H9 (cell line): ENCODE measurements at regions not wholly inside any gene's neighbourhood (a gene's known extent, or its start where the extent isn't known, plus 50 kb on each side); places are given as distances from the start of the nearest gene placed in this dataset.

Experiments
- DNase-seq: peaks from one replicate; pipeline ENCODE4 v3.0.0-alpha.2; 2017
- H2AFZ ChIP-seq: one replicate; pipeline ENCODE4 v1.6.1; 2013; ENCODE audit warnings: mild to moderate bottlenecking, low read length, control low read depth, moderate library complexity
- H2AK5ac ChIP-seq: 2 replicates; pipeline ENCODE4 v1.6.1; 2013; ENCODE audit warnings: low read length, control low read depth, mixed read lengths; ENCODE audit not compliant: insufficient read length
- H2BK120ac ChIP-seq: one replicate; pipeline ENCODE4 v1.6.1; 2013; ENCODE audit warnings: low read depth, mild to moderate bottlenecking, low read length, control low read depth, inconsistent platforms; ENCODE audit not compliant: poor library complexity, severe bottlenecking
- H2BK12ac ChIP-seq: 2 replicates; pipeline ENCODE4 v1.6.1; 2013; ENCODE audit warnings: low read length, control low read depth, mixed read lengths, low read depth; ENCODE audit not compliant: insufficient read length
- H2BK15ac ChIP-seq: 2 replicates; pipeline ENCODE4 v1.6.1; 2013; ENCODE audit warnings: low read depth, low read length, control low read depth
- H2BK20ac ChIP-seq: one replicate; pipeline ENCODE4 v1.6.1; 2013; ENCODE audit warnings: low read depth, mild to moderate bottlenecking, low read length, control low read depth, inconsistent platforms; ENCODE audit not compliant: poor library complexity, severe bottlenecking
- H2BK5ac ChIP-seq: 2 replicates; pipeline ENCODE4 v1.6.1; 2013; ENCODE audit warnings: low read length, control low read depth, mixed read lengths; ENCODE audit not compliant: insufficient read length
- H3K14ac ChIP-seq: 2 replicates; pipeline ENCODE4 v1.6.1; 2013; ENCODE audit warnings: low read length, control low read depth; ENCODE audit not compliant: insufficient read depth
- H3K18ac ChIP-seq: 2 replicates; pipeline ENCODE4 v1.6.1; 2013; ENCODE audit warnings: low read depth, mild to moderate bottlenecking, mixed read lengths, low read length, control low read depth; ENCODE audit not compliant: insufficient read length
- H3K23ac ChIP-seq: 2 replicates; pipeline ENCODE4 v1.6.1; 2013; ENCODE audit warnings: low read length, control low read depth, mixed read lengths, low read depth; ENCODE audit not compliant: insufficient read length
- H3K23me2 ChIP-seq: 2 replicates; pipeline ENCODE4 v1.6.1; 2013; ENCODE audit warnings: low read depth, mild to moderate bottlenecking, mixed read lengths, low read length, control low read depth; ENCODE audit not compliant: insufficient read length, poor library complexity, severe bottlenecking
- H3K27ac ChIP-seq: 2 replicates; pipeline ENCODE4 v1.5.1; 2013; ENCODE audit warnings: low read length, control low read depth, mixed read lengths, low read depth; ENCODE audit not compliant: insufficient read length
- H3K27me3 ChIP-seq: 2 replicates; pipeline ENCODE4 v1.6.1; 2013; ENCODE audit warnings: low read length, control low read depth, inconsistent platforms; ENCODE audit not compliant: insufficient read depth
- H3K4ac ChIP-seq: 2 replicates; pipeline ENCODE4 v1.6.1; 2013; ENCODE audit warnings: low read depth, mild to moderate bottlenecking, control low read depth, inconsistent platforms, low read length, moderate library complexity
- H3K4me1 ChIP-seq: 2 replicates; pipeline ENCODE4 v1.6.1; 2013; ENCODE audit warnings: low read length, control low read depth, inconsistent platforms; ENCODE audit not compliant: insufficient read depth
- H3K4me2 ChIP-seq: 2 replicates; pipeline ENCODE4 v1.6.1; 2013; ENCODE audit warnings: low read length, control low read depth, mixed read lengths; ENCODE audit not compliant: insufficient read length, insufficient read depth
- H3K56ac ChIP-seq: 2 replicates; pipeline ENCODE4 v1.6.1; 2013; ENCODE audit warnings: low read depth, mild to moderate bottlenecking, mixed read lengths, low read length, control low read depth; ENCODE audit not compliant: insufficient read length
- H3K79me1 ChIP-seq: 2 replicates; pipeline ENCODE4 v1.6.1; 2013; ENCODE audit warnings: low read depth, mild to moderate bottlenecking, moderate library complexity, low read length, control low read depth, inconsistent platforms; ENCODE audit not compliant: insufficient read depth, poor library complexity, severe bottlenecking
- H3K79me2 ChIP-seq: 2 replicates; pipeline ENCODE4 v1.6.1; 2013; ENCODE audit warnings: low read length, control low read depth, inconsistent platforms; ENCODE audit not compliant: insufficient read depth
- H3K9ac ChIP-seq: 2 replicates; pipeline ENCODE4 v1.6.1; 2013; ENCODE audit warnings: low read length, control low read depth, mixed read lengths; ENCODE audit not compliant: insufficient read length; ENCODE audit errors: extremely low read depth
- H3K9me3 ChIP-seq: one replicate; pipeline ENCODE4 v1.6.1; 2013; ENCODE audit warnings: low read depth, low read length, inconsistent platforms; ENCODE audit not compliant: control insufficient read depth
- H3T11ph ChIP-seq: one replicate; pipeline ENCODE4 v1.6.1; 2013; ENCODE audit warnings: mild to moderate bottlenecking, low read length, control low read depth, inconsistent platforms
- H4K20me1 ChIP-seq: one replicate; pipeline ENCODE4 v1.6.1; 2013; ENCODE audit not compliant: control insufficient read depth, insufficient read length, insufficient read depth
- H4K5ac ChIP-seq: 2 replicates; pipeline ENCODE4 v1.6.1; 2013; ENCODE audit warnings: low read depth, mild to moderate bottlenecking, mixed read lengths, low read length, control low read depth; ENCODE audit not compliant: insufficient read length
- H4K8ac ChIP-seq: replicated peaks from 2 replicates; pipeline ENCODE4 v1.6.1; 2013; ENCODE audit warnings: low read length, control low read depth, mixed read lengths, low read depth; ENCODE audit not compliant: insufficient read length
- H4K91ac ChIP-seq: 2 replicates; pipeline ENCODE4 v1.6.1; 2013; ENCODE audit warnings: low read depth, mild to moderate bottlenecking, moderate library complexity, mixed read lengths, low read length, control low read depth; ENCODE audit not compliant: insufficient read length
- H3K27ac Mint-ChIP-seq, 3 experiments: 2 replicates in 2 of 3; 3 replicates in 1 of 3; pipeline ENCODE4 v1.8.0; 2020 to 2021; ENCODE audit warnings: mixed read lengths in 3 of 3, mild to moderate bottlenecking in 1 of 3, moderate library complexity in 1 of 3
- H3K27me3 Mint-ChIP-seq: 2 replicates; pipeline ENCODE4 v1.8.0; 2021; ENCODE audit warnings: low read depth, mild to moderate bottlenecking, moderate library complexity, mixed read lengths
- H3K36me3 Mint-ChIP-seq, 3 experiments: 2 replicates in 2 of 3; 3 replicates in 1 of 3; pipeline ENCODE4 v1.8.0; 2020 to 2021; ENCODE audit warnings: low read depth in 3 of 3, mixed read lengths in 3 of 3; ENCODE audit not compliant: insufficient read depth in 1 of 3
- H3K4me1 Mint-ChIP-seq, 2 experiments: 2 replicates each; pipeline ENCODE4 v1.8.0; 2020; ENCODE audit warnings: mixed read lengths in 2 of 2
- H3K4me3 Mint-ChIP-seq, 2 experiments: 2 replicates in 1 of 2; 3 replicates in 1 of 2; pipeline ENCODE4 v1.8.0; 2020 to 2021; ENCODE audit warnings: mild to moderate bottlenecking in 2 of 2, mixed read lengths in 2 of 2, moderate library complexity in 1 of 2
- H3K9me3 Mint-ChIP-seq, 2 experiments: 2 replicates in 1 of 2; 3 replicates in 1 of 2; pipeline ENCODE4 v1.8.0; 2020; ENCODE audit warnings: mild to moderate bottlenecking in 2 of 2, mixed read lengths in 2 of 2, moderate library complexity in 1 of 2
- WGBS: extraction: QIAGEN DNeasy Blood & Tissue Kit; methylation state at CpG from one replicate; pipeline ENCODE4 v1.1.7; 2013; ENCODE audit warnings: missing lambda C conversion rate, low lambda C conversion rate, mixed read lengths; ENCODE audit not compliant: insufficient read length; ENCODE audit errors: extremely low coverage; 5-methylcytosine and 5-hydroxymethylcytosine counted together
- TF ChIP-seq, protein P1 (sequence below): fragments of 200-600 bp; sonication (generic); conservative IDR thresholded peaks from 3 replicates; pipeline ENCODE4 v1.8.0; 2021; ENCODE audit warnings: antibody characterized with exemption, mild to moderate bottlenecking

DNA sequence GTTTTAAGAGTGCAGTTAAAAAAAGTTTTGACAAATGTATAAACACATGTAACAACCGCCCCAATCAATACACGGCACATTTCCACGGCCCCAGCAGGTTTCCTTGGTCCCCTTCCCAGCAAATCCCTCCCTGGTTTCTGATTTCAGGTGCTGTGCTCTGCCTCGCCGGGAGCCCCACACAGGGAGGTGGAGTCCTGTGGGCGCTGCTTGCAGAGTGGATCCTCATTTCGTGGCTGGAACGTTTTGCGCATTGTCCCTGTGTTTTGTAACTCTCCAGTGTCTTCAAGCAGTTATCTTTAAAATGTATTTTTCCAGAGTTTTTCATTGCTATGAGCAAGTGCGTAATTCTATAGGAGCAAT, 124.8 kb downstream of the GALR1 start:
- Histone ChIP-seq H4K5ac (no peak overlapping the region), H3K23ac (no peak overlapping the region), H3K18ac (no peak overlapping the region), H3K9me3 (peaks cover 9% of the 10 kb centered on the region), H3K23me2 (no peaks in the 10 kb centered on the region), H2BK20ac (no peak overlapping the region), H2AFZ (no peak overlapping the region), H2BK120ac (no peak overlapping the region), H3K79me2 (no peaks in the 10 kb centered on the region), H2BK5ac (no peak overlapping the region), H2AK5ac (no peak overlapping the region), H3K4me2 (no peak overlapping the region), H2BK12ac (no peak overlapping the region), H2BK15ac (no peak overlapping the region), H3K79me1 (no peaks in the 10 kb centered on the region), H3K9ac (no peak overlapping the region), H4K8ac (no peak overlapping the region), H4K91ac (no peak overlapping the region), H4K20me1 (no peaks in the 10 kb centered on the region), H3K14ac (no peak overlapping the region), H3K27me3 (no peaks in the 10 kb centered on the region), H3T11ph (no peak overlapping the region), H3K4ac (no peak overlapping the region), H3K27ac (no peak overlapping the region), H3K56ac (no peak overlapping the region), H3K4me1 (peaks cover 3% of the 10 kb centered on the region; the same call in 1 of the 2 replicates)
- H3K4me1 Mint-ChIP-seq: peaks cover 12% of the 10 kb centered on the region in 2 experiments
- H3K27ac Mint-ChIP-seq: 0 out of 7 replicates have a peak overlapping the region, but pooled peaks of 1 of the 3 experiments have one; percentile 8
- WGBS: no CpG with 5 or more reads among the region's 10 CpGs
- TF ChIP-seq, protein P1, sequence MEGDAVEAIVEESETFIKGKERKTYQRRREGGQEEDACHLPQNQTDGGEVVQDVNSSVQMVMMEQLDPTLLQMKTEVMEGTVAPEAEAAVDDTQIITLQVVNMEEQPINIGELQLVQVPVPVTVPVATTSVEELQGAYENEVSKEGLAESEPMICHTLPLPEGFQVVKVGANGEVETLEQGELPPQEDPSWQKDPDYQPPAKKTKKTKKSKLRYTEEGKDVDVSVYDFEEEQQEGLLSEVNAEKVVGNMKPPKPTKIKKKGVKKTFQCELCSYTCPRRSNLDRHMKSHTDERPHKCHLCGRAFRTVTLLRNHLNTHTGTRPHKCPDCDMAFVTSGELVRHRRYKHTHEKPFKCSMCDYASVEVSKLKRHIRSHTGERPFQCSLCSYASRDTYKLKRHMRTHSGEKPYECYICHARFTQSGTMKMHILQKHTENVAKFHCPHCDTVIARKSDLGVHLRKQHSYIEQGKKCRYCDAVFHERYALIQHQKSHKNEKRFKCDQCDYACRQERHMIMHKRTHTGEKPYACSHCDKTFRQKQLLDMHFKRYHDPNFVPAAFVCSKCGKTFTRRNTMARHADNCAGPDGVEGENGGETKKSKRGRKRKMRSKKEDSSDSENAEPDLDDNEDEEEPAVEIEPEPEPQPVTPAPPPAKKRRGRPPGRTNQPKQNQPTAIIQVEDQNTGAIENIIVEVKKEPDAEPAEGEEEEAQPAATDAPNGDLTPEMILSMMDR: no peak
- peaks cover 6 to 11% (median 11%) of the 10 kb centered on the region in 3 experiments; a peak in 6 of 7 replicates for H3K36me3 Mint-ChIP-seq
- peaks cover 13 to 15% of the 10 kb centered on the region in 2 experiments for H3K9me3 Mint-ChIP-seq
- no peaks in the 10 kb centered on the region for H3K27me3 Mint-ChIP-seq
- no peak overlapping the region for H3K4me3 Mint-ChIP-seq
- no peak for DNase-seq
